HG03558 (cell line): ENCODE measurements at regions not wholly inside any gene's neighbourhood (a gene's known extent, or its start where the extent isn't known, plus 50 kb on each side); places are given as distances from the start of the nearest gene placed in this dataset.

Source experiments
- ATAC-seq: cut with Tn5 transposase; IDR thresholded peaks from one replicate; pipeline ENCODE4 v1.9.1; 2021; ENCODE audit warnings: moderate number of reproducible peaks; ENCODE audit not compliant: unreplicated experiment; ENCODE audit errors: extremely low read depth

DNA sequence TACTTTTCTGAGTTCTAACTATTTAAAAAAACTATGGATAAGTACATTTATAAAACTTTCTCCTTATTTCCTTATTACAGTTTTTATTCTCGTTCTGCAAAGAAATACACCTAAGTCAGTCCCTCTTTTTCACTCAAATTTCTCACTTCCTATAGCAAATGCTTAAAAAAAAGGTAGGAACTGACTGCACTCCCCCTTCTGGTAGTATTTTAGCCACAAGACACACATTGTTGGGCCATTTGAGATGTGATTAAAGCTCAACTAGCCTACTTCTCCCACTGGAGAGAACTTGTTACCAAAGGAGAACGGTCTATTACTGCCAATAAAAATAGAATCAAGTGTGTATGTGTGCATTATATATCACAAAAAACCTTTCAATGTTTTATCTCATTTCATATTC is 521.9 kb upstream of the PRMT6 start:
- no peak for ATAC-seq

DNA sequence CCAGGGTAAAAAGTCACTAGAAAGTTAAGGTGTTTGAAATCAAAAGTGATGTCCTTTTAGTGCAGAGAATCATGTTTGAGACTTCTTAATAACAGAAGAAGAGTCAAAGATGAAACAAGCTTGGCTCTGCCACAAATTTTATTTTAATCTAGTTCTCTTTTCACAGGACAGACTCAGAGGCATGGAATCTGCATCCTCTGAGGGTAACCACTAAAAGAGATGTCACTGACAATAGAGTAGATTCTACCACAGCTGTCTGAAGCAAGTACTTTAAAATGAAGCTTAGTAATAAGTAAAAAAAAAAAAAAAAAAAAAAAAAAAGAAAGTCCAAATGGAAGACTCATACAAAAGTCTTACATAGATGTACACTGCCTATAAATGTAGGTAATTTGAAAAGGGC is 519.7 kb upstream of the PRMT6 start:
- ATAC-seq, result no peak

- no peak for ATAC-seq
These were observed 507.7 kb upstream of the PRMT6 start for GRCh38 chr1:106548726-106549125.

- no peak for ATAC-seq
These were observed 502.2 kb upstream of the PRMT6 start for GRCh38 chr1:106554294-106554693.

- no peak for ATAC-seq
These were observed 500.9 kb upstream of the PRMT6 start for GRCh38 chr1:106555571-106555970.

GRCh38 chr1:106564192-106564591 is 492.3 kb upstream of the PRMT6 start:
- no peak for ATAC-seq

- ATAC-seq, result no peak
These were observed 488.1 kb upstream of the PRMT6 start for GRCh38 chr1:106568201-106568974.

- no peak for ATAC-seq
These were observed 485.4 kb upstream of the PRMT6 start for GRCh38 chr1:106571109-106571508.

DNA sequence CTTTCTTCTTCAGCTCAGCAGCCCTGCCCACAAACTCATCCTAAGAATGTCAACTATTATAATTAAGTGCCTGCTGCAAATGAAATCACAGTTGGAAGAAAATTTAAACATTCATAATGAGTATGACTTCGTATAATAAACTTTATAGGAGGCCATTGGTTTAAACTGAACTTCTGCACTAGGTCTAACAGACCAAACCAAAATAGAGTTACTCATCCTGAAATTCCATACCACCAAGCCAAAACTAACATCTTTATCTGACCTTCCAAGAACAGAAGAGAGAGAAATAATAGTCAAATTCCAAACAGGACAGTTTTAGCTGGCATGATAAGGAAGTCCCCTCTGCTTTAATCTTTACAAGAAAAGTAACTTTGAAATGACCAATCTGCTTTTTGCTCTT is 472.4 kb upstream of the PRMT6 start:
- ATAC-seq, result no peak

GRCh38 chr1:106584676-106585075 is 471.8 kb upstream of the PRMT6 start:
- no peak for ATAC-seq

- no peak for ATAC-seq
These were observed 455.8 kb upstream of the PRMT6 start for GRCh38 chr1:106600626-106601025.

DNA sequence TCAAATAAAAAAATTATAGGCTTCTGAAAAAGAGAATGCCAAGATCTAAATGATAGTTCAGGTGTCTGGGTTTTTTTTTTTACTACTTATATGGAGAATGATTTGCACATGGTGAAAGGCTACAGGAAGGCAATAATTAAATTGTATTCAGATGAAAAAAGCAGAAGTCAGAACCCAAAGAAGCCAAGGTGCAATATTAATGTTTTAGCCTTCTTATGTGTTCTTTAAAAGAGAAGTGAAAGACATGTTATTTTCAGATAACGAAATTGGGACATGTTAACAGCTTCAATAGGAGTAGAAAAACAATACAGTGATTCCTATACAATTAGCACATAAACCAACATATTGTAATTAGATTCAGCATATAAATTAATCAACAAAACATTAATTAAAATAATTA is 452.9 kb upstream of the PRMT6 start:
- ATAC-seq, result no peak

- ATAC-seq, result no peak
These were observed 447.6 kb upstream of the PRMT6 start for GRCh38 chr1:106608841-106609240.

DNA sequence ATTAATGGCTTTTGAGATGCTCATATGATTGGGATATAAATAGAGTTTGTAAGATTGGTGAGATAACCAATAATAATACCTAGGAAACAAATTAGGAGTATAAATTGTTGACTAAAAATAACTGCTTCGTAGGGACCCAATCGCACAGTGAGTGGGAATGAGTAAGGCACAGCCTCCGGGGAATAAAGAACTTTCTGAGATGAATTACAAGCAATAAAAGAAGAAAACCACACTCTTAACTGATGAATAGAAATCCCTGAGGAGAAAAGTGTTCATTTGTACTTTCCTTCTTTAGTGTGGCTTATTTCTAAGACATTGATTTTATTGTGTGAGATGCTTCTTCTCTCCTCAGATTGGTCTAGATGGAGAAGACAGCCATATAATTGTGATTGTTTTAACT is 443.4 kb upstream of the PRMT6 start:
- no peak for ATAC-seq

- ATAC-seq, result no peak
These were observed 442.6 kb upstream of the PRMT6 start for GRCh38 chr1:106613861-106614260.

GRCh38 chr1:106615473-106615872 is 441.0 kb upstream of the PRMT6 start:
- ATAC-seq, result no peak

GRCh38 chr1:106619080-106619826 is 437.2 kb upstream of the PRMT6 start:
- ATAC-seq, result no peak

GRCh38 chr1:106619827-106620134 is 436.7 kb upstream of the PRMT6 start:
- ATAC-seq, result no peak

DNA sequence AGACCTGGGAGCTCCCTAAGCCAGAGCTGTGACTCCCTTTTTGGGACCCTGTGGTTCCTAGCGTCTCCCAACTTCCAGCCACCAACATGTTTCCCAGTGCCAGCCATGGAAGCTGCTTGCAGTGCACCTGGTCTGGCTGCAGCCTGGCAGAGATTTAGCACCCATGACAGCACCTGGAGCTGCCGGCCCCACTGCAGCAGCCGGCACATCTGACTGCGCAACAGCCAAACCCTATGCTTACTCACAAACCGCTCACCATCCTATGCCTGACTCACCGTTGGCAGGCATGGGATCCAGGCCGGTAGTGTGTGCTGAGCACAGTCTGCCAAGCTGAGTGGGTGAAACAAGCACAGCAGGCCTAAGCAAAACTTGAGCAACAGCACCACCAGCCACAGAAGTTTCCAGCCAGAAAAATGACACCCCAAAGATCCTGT is 435.9 kb upstream of the PRMT6 start:
- ATAC-seq, result no peak

- no peak for ATAC-seq
These were observed 434.6 kb upstream of the PRMT6 start for GRCh38 chr1:106621853-106622252.

GRCh38 chr1:106637566-106637965 is 418.9 kb upstream of the PRMT6 start:
- ATAC-seq, result no peak

DNA sequence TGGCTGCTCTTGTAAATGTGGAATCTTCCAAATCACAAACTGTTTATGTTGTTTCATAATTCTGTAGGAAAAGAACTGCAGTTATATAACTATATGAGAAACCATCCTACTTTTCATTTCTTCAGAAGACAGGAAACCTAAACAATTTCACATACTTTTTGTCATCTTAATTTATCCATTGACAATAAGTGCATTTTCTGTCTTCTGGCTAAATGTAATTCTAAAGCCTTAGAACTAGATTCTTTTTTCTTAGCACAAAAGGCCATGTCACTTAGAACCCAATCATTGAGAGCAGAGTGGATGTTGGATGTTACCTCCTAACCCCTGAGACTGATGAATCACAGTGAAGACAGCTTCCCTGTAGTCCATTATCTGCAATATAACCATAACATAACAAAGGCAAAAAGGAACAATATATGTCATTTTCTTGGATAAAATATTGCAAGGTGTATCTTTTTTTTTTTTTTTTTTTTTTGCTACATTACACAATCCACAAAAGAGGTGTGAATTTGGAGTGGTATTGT is 410.2 kb upstream of the PRMT6 start:
- no peak for ATAC-seq
